Breast epithelium (tissue), 4 donors: ENCODE measurements at regions not wholly inside any gene's neighbourhood (a gene's known extent, or its start where the extent isn't known, plus 50 kb on each side); places are given as distances from the start of the nearest gene placed in this dataset.
"Not testable (repeated sequence)": the region's sequence is repeated elsewhere in the genome, so short reads cannot be mapped to it uniquely, and the experiment has no call there.

Experiments used
- DNase-seq, 2 donors: peaks; one replicate each; pipeline ENCODE4 v3.0.0-alpha.2; 2019; ENCODE audit warnings: low spot score in 2 of 2
- H3K27ac ChIP-seq, 2 donors: fragments of 200-600 bp; sonication (generic) in 1 of 2; one replicate each; pipeline ENCODE4 v1.5.1; 2016 to 2019; ENCODE audit warnings: mild to moderate bottlenecking in 1 of 2
- H3K27me3 ChIP-seq, 2 donors: fragments of 200-600 bp; sonication (generic) in 1 of 2; one replicate each; pipeline versions ENCODE4 v1.5.1 to v1.6.0; 2017 to 2019; ENCODE audit warnings: control low read depth in 1 of 2, mild to moderate bottlenecking in 1 of 2
- H3K36me3 ChIP-seq: fragments of 200-600 bp; one replicate; pipeline ENCODE4 v1.5.1; 2019
- H3K4me1 ChIP-seq, 2 donors: fragments of 200-600 bp; sonication (generic); one replicate each; pipeline ENCODE4 v1.5.1; 2016 to 2019; ENCODE audit warnings: control low read depth in 1 of 2
- H3K4me3 ChIP-seq, 3 donors: fragments of 200-600 bp; sonication (generic); 1 replicate in 2 of 3; 2 replicates in 1 of 3; pipeline ENCODE4 v1.5.1; 2016 to 2019; ENCODE audit warnings: mild to moderate bottlenecking in 3 of 3, moderate library complexity in 2 of 3
- H3K9me3 ChIP-seq, 2 donors: fragments of 200-600 bp; sonication (generic) in 1 of 2; one replicate each; pipeline ENCODE4 v1.5.1; 2016 to 2019; ENCODE audit warnings: control low read depth in 1 of 2
- POLR2A ChIP-seq: fragments of 450-650 bp; IDR thresholded peaks from one replicate; pipeline ENCODE4 v1.6.1; 2016; ENCODE audit warnings: antibody characterized with exemption, mild to moderate bottlenecking, moderate library complexity
- POLR2AphosphoS5 ChIP-seq, 3 donors: sonication (generic); formaldehyde crosslinking; IDR thresholded peaks; one replicate each; pipeline ENCODE4 v1.6.1; 2017; ENCODE audit warnings: antibody characterized with exemption in 3 of 3
- intact Hi-C: fragments of 100-400 bp; cut with DNase I; formaldehyde crosslinking; loops from one replicate; pipeline ENCODE4 v1.15.1; 2023; ENCODE audit warnings: low total_unique reads
- TF ChIP-seq, protein P1 (sequence below), 3 donors: fragments of 450-650 bp; IDR thresholded peaks; one replicate each; pipeline ENCODE4 v1.5.1; 2016 to 2017; ENCODE audit warnings: antibody characterized with exemption in 3 of 3, mild to moderate bottlenecking in 3 of 3, moderate library complexity in 3 of 3

DNA sequence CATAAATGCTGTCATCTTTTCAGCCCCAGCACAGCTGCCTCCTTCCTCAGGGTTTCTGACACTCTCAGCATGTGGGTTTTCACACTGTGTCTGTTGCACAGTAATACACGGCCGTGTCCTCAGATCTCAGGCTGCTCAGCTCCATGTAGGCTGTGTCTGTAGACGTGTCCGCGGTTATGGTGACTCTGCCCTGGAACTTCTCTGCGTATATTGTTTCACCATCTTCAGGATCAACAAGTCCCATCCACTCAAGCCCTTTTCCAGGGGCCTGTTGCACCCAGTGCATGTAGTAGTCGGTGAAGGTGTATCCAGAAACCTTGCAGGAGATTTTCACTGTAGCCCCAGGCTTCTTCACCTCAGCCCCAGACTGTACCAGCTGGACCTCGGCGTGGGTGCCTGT is 1210.6 kb downstream of the TMEM121 start:
- TF ChIP-seq, protein P1, sequence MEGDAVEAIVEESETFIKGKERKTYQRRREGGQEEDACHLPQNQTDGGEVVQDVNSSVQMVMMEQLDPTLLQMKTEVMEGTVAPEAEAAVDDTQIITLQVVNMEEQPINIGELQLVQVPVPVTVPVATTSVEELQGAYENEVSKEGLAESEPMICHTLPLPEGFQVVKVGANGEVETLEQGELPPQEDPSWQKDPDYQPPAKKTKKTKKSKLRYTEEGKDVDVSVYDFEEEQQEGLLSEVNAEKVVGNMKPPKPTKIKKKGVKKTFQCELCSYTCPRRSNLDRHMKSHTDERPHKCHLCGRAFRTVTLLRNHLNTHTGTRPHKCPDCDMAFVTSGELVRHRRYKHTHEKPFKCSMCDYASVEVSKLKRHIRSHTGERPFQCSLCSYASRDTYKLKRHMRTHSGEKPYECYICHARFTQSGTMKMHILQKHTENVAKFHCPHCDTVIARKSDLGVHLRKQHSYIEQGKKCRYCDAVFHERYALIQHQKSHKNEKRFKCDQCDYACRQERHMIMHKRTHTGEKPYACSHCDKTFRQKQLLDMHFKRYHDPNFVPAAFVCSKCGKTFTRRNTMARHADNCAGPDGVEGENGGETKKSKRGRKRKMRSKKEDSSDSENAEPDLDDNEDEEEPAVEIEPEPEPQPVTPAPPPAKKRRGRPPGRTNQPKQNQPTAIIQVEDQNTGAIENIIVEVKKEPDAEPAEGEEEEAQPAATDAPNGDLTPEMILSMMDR (IDR thresholded peaks at IDR 0.05): no peak
- TF ChIP-seq POLR2AphosphoS5 (IDR thresholded peaks at IDR 0.05): no peak
- no peak for TF ChIP-seq POLR2A
- H3K36me3 ChIP-seq: no peaks in the 10 kb centered on the region
- H3K4me3 ChIP-seq: no peak overlapping the region
- DNase-seq: no peak
- no peaks in the 10 kb centered on the region for H3K9me3 ChIP-seq
- no peaks in the 10 kb centered on the region for H3K27me3 ChIP-seq
- intact Hi-C loops: no loop called here
- H3K4me1 ChIP-seq: no peaks in the 10 kb centered on the region
- H3K27ac ChIP-seq: no peak overlapping the region

DNA sequence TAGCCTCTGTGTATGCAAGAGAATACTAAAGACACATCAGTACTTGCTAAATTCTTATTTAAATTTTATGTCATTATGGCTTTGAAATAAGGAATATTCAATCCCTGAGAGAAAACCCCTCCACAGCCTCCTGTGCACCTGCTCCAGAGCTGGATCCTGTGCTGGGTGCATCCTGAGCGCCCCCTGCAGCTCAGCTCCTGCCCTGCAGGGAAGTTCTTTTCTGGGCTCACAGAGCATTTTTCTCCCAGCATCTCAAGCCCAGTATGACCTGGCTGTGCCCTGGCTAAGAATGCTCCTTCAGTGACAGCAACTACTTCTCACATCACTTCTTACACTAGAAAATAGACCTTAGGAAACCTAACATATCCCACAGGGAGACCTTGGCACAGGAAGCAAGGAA is 1211.7 kb downstream of the TMEM121 start:
- no peak for DNase-seq
- no peaks in the 10 kb centered on the region for H3K27me3 ChIP-seq
- no peak overlapping the region for H3K27ac ChIP-seq
- no peaks in the 10 kb centered on the region for H3K4me1 ChIP-seq
- intact Hi-C loops: no loop called here
- H3K36me3 ChIP-seq: no peaks in the 10 kb centered on the region
- no peaks in the 10 kb centered on the region for H3K9me3 ChIP-seq
- H3K4me3 ChIP-seq: no peak overlapping the region
- TF ChIP-seq, protein P1 (IDR thresholded peaks at IDR 0.05): no peak
- TF ChIP-seq POLR2AphosphoS5 (IDR thresholded peaks at IDR 0.05): no peak
- TF ChIP-seq POLR2A: no peak

DNA sequence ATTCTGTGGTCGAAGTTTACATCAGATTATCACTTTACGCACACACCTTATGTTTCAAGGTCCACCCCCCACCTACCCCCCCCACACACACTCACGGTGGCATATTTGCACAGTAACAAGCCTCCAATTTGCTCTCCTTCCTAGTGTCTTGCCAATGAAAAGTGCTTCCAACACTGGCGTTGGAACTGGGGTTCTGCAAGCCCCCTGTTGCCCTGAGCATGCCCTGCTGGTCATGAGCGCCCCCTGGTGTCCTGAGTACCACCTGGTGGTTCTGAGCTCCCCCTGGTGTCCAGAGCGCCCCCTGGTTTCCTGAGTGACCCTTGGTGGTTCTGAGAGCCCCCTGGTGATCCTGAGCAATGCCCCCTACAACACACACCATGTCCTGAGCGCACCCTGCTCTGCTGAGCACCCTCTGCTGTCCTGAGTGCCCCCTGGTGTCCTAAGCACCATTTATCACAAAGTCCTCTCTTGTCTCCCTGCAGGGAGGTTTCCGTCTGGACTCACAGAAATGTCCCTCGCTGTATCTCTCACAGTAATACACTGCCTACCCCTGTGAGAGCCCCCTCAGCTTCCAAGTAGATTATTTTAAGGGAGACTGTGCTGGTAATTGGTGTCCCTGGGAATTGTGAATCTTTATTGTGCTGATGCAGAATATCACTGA is 1212.3 kb downstream of the TMEM121 start:
- H3K27ac ChIP-seq, H3K4me1 ChIP-seq, H3K9me3 ChIP-seq, intact Hi-C loops, H3K4me3 ChIP-seq, DNase-seq, H3K27me3 ChIP-seq, H3K36me3 ChIP-seq: not testable (repeated sequence)

DNA sequence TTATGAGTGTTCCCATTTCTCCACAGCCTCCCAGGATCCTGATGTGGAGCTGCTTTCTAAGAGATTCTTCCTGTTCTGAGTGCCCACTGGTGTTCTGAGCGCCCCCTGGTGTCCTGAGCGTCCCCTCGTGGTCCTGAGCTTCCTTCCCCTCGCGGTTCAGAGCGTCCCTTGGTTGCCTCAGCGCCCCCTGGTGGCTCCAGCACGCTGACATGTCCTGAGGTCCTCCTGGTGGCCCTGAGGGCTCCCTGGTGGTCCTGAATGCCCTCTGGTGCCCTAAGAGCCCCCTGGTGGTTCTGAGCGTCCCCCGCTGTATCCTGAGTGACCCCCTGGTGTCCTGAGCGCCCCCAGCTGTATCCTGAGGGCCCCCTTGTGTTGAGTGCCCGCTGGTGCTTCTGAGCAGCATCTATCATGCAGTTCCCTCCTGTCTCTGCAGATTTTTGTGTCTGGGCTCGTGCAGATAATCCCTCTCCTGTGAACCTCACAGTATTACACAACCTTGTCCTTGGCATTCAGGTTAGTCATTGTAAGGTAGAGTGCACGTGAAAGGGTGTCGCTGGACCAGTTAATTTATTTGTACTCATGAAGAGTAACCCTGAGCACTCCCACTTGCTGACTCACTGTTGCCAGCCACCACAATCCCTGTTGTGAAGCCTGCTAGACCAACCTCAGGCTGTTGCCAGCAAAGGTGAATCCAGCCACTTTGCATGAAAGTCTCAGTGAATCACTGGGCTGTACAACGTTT is 1214.9 kb downstream of the TMEM121 start:
- H3K4me1 ChIP-seq, H3K4me3 ChIP-seq, intact Hi-C loops, H3K36me3 ChIP-seq, H3K27ac ChIP-seq, H3K9me3 ChIP-seq, DNase-seq, H3K27me3 ChIP-seq: not testable (repeated sequence)

DNA sequence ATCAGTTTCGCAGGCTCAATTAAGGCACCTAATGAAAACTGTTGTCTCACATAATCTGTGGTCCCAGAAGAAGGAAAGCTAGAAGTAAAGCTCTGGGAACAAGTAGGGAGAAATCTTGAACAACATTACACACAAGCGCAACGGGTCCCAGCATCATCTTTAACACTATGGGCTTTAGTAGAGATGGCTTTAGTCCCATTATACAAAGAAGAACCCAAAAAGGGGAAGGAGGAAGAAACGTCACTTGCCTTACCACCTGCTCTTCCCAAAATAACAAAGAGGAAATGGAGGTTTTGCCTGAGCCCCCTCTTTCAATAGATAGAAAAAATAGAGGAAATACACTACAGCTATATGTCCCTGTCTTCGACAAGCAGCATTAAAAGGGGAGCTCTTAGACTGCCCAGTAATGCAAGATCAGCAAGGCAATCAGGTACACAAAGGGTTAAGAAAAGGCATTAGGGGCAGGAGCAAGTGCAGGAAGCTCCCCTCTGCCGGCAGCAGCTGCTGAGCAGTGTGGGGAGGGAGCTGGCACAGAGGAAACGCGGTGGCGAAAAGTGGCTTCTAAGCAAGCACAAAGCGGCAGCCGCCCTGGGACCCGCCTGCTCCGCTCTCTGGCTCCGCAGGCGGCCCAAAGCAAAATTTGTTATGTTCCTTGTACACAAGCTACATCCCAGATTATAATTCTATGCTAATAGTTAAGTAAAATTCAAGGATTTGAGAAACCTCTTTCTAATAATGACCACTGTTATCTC is 1218.8 kb downstream of the TMEM121 start:
- H3K36me3 ChIP-seq, H3K4me3 ChIP-seq, H3K27ac ChIP-seq, H3K27me3 ChIP-seq, intact Hi-C loops, H3K4me1 ChIP-seq, DNase-seq, H3K9me3 ChIP-seq: not testable (repeated sequence)

DNA sequence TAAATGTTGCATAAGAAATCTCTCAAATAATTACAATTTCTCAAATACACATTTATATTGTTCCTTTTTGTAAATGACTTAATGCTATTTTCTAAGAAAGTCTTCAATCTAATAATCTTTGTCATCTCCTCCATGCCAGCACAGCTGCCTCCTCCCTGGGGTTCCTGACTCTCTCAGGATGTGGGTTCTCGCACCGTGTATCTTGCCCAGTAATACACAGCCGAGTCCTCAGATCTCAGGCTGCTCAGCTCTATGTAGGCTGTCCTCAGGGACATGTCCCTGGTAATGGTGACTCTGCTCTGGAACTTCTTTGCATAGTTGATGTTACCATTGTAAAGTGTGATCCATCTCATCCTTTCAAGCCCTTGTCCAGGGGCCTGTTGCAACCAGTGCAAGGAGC is 1223.7 kb downstream of the TMEM121 start:
- intact Hi-C loops, H3K27ac ChIP-seq, DNase-seq, H3K9me3 ChIP-seq, H3K4me1 ChIP-seq, H3K4me3 ChIP-seq, H3K36me3 ChIP-seq, H3K27me3 ChIP-seq: not testable (repeated sequence)

DNA sequence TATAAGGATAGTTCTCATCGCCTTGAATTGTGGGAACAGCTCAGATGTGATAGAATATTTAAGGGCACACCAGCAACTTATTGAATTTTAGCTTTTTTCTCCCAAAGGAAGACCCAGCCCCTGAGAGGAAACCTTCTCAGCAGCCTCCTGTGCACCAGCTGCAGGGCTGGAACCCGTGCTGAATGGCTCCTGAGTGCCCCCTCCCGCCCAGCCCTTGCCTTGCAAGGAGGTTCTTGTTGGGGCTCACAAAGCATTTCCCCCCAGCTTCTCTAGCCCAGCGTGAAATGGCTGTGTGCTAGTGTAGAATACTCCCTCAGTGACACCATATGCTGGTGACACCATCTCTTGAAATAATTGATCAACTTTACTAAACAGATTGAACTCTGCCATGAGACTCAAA is 1227.4 kb downstream of the TMEM121 start:
- DNase-seq, H3K9me3 ChIP-seq, H3K27ac ChIP-seq, H3K27me3 ChIP-seq, intact Hi-C loops, H3K4me3 ChIP-seq, H3K4me1 ChIP-seq, H3K36me3 ChIP-seq: not testable (repeated sequence)

DNA sequence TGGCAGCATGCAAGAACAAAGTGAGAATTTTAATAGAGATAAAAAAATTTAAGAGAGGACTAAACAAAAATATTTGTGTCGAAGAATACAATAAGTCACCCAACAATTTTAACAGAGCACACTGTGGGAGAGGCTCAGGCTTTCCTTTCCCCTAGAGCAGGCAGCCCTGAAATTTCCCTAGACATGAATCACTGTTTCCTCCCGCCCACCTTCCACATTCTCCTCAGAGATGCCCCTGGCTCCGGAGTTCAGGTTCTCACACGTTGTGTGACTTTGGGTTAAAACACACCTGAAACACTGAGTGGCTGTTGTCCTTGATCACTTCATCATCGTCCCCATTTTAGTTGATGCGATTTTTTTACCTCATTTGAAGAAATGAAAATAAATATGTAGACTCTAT is 1231.1 kb downstream of the TMEM121 start:
- H3K4me1 ChIP-seq, H3K9me3 ChIP-seq, DNase-seq, H3K36me3 ChIP-seq, intact Hi-C loops, H3K27ac ChIP-seq, H3K27me3 ChIP-seq, H3K4me3 ChIP-seq: not testable (repeated sequence)

DNA sequence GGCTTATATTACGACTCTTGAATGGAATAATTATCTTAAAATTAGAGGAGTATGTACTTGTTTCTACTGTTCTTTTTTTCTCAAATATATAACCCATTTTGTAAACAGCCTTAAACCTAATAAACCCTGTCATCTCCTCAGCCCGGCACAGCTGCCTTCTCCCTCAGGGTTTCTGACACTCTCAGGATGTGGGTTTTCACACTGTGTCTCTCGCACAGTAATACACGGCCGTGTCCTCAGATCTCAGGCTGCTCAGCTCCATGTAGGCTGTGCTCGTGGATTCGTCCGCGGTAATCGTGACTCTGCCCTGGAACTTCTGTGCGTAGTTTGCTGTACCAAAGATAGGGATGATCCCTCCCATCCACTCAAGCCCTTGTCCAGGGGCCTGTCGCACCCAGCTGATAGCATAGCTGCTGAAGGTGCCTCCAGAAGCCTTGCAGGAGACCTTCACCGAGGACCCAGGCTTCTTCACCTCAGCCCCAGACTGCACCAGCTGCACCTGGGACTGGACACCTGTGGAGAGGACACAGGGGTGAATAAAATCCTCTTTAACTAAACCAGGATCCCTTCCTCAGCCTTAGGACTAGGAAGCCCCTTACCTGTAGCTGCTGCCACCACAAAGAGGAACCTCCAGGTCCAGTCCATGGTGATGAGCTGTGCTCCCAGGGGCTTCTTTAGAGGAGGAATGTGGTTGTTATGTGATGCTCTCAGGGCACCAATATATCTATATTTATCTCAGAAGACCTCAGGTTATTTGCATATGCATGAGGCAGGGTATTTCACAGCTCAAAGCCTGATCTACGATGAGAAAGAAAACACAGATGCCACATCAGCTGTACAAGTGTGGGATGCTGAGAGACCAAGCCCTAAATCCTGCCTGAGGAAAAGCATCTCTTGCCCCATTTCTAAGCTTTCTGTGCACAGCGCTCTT is 1235.8 kb downstream of the TMEM121 start:
- H3K36me3 ChIP-seq, H3K4me3 ChIP-seq, H3K4me1 ChIP-seq, H3K27ac ChIP-seq, H3K27me3 ChIP-seq, intact Hi-C loops, DNase-seq, H3K9me3 ChIP-seq: not testable (repeated sequence)

DNA sequence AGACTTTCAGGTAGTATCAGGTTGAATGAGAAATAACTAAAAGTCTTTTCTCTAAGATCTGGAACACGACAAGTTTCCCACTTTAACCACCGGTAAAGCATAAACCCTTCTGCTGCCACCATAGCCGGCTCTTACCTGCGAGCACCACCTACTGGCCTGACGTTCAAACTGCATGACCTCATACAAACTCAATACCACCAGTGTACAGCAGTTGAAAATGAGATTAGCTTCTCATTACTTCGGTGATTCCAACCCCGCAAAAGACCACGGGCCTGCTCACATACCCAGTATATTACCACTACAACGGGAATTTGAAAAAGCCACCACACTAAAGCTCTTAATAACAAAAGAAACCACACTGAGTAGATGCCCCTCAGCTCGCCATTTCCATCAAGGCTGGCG is 1238.6 kb downstream of the TMEM121 start:
- H3K4me3 ChIP-seq, DNase-seq, H3K27ac ChIP-seq, H3K27me3 ChIP-seq, H3K9me3 ChIP-seq, intact Hi-C loops, H3K4me1 ChIP-seq, H3K36me3 ChIP-seq: not testable (repeated sequence)
